HCT116 (cell line): ENCODE measurements at regions not wholly inside any gene's neighbourhood (a gene's known extent, or its start where the extent isn't known, plus 50 kb on each side); places are given as distances from the start of the nearest gene placed in this dataset.

Source experiments
- CTCF ChIP-seq, 3 experiments: fragments of 200-600 bp in 1 of 3; sonication (generic) in 1 of 3; IDR thresholded peaks in 2 of 3; conservative IDR thresholded peaks in 1 of 3; 2 replicates each; pipeline ENCODE4 v1.5.1; 2012 to 2017; ENCODE audit warnings: low read depth in 2 of 3, low read length in 2 of 3, antibody characterized with exemption in 1 of 3, borderline replicate concordance in 1 of 3, control low read depth in 1 of 3, mild to moderate bottlenecking in 1 of 3, mixed read lengths in 1 of 3, mixed run types in 1 of 3, moderate library complexity in 1 of 3; ENCODE audit not compliant: insufficient read depth in 1 of 3
- EGR1 ChIP-seq: IDR thresholded peaks from 2 replicates; pipeline ENCODE4 v1.6.1; 2012; ENCODE audit warnings: low read depth
- ELF1 ChIP-seq: IDR thresholded peaks from 2 replicates; pipeline ENCODE4 v1.6.1; 2012; ENCODE audit warnings: low read depth, borderline replicate concordance
- EZH2 ChIP-seq: fragments of 200-600 bp; sonication (generic); IDR thresholded peaks from 2 replicates; pipeline ENCODE4 v1.6.1; 2017; ENCODE audit warnings: antibody characterized with exemption, mixed run types
- MAX ChIP-seq: IDR thresholded peaks from 2 replicates; pipeline ENCODE4 v1.6.1; 2012
- POLR2A ChIP-seq: IDR thresholded peaks from 2 replicates; pipeline ENCODE4 v1.7.0; 2011; ENCODE audit warnings: borderline replicate concordance; ENCODE audit not compliant: insufficient read depth, insufficient read length; ENCODE audit errors: extremely low read depth
- POLR2AphosphoS5 ChIP-seq: IDR thresholded peaks from 2 replicates; pipeline ENCODE4 v1.6.1; 2011; ENCODE audit warnings: mild to moderate bottlenecking, low read depth, low read length, moderate library complexity
- REST ChIP-seq: IDR thresholded peaks from 2 replicates; pipeline ENCODE4 v1.6.1; 2012; ENCODE audit warnings: low read depth
- SIN3A ChIP-seq: IDR thresholded peaks from 2 replicates; pipeline ENCODE4 v1.6.1; 2012; ENCODE audit warnings: low read depth
- SP1 ChIP-seq: IDR thresholded peaks from 2 replicates; pipeline ENCODE4 v1.6.1; 2012; ENCODE audit warnings: low read depth
- SRF ChIP-seq: IDR thresholded peaks from 2 replicates; pipeline ENCODE4 v1.6.1; 2012; ENCODE audit warnings: low read depth
- TCF7L2 ChIP-seq: IDR thresholded peaks from 2 replicates; pipeline ENCODE4 v1.7.0; 2011; ENCODE audit warnings: borderline replicate concordance, inconsistent platforms; ENCODE audit not compliant: insufficient read depth, insufficient read length; ENCODE audit errors: extremely low read depth
- YY1 ChIP-seq: IDR thresholded peaks from 2 replicates; pipeline ENCODE4 v1.6.1; 2011; ENCODE audit warnings: low read length, low read depth, moderate library complexity, mild to moderate bottlenecking; ENCODE audit not compliant: insufficient replicate concordance; ENCODE audit errors: extremely low read depth
- ZBTB33 ChIP-seq: IDR thresholded peaks from 2 replicates; pipeline ENCODE4 v1.6.1; 2011; ENCODE audit warnings: mild to moderate bottlenecking, low read length, moderate library complexity; ENCODE audit not compliant: insufficient replicate concordance; ENCODE audit errors: extremely low read depth

GRCh38 chr10:123516291-123516690 lies 149.9 kb upstream of the GPR26 start:
- TF ChIP-seq YY1 = no peak
- no peak for TF ChIP-seq CTCF (IDR thresholded peaks at IDR 0.05 in 2 of 3, conservative IDR thresholded peaks at IDR 0.05 in 1 of 3; ENCODE audit: borderline replicate concordance in 1 of 3, insufficient read depth in 1 of 3, low read depth in 2 of 3, low read length in 2 of 3)
- TF ChIP-seq POLR2A = no peak
- no peak for TF ChIP-seq SRF
- TF ChIP-seq REST = no peak
- TF ChIP-seq POLR2AphosphoS5 = no peak
- TF ChIP-seq MAX = no peak
- no peak for TF ChIP-seq ZBTB33
- no peak for TF ChIP-seq TCF7L2
- no peak for TF ChIP-seq EZH2
- TF ChIP-seq EGR1 = no peak
- no peak for TF ChIP-seq SIN3A
- no peak for TF ChIP-seq ELF1
- no peak for TF ChIP-seq SP1
